Uterus (tissue), 3 donors: ENCODE measurements at regions not wholly inside any gene's neighbourhood (a gene's known extent, or its start where the extent isn't known, plus 50 kb on each side); places are given as distances from the start of the nearest gene placed in this dataset.

ENCODE experiments used
- DNase-seq, 2 donors: peaks; one replicate each; pipeline ENCODE4 v3.0.0-alpha.2; 2019 to 2020
- H3K27ac ChIP-seq, 2 donors: fragments of 200-600 bp; sonication (generic); 1 replicate in 1 of 2; 2 replicates in 1 of 2; pipeline ENCODE4 v1.5.1; 2016 to 2018
- H3K27me3 ChIP-seq, 2 donors: fragments of 200-600 bp; sonication (generic); one replicate each; pipeline ENCODE4 v1.5.1; 2018 to 2019; ENCODE audit warnings: control low read depth in 1 of 2
- H3K36me3 ChIP-seq, 2 donors: fragments of 200-600 bp; sonication (generic); one replicate each; pipeline ENCODE4 v1.5.1; 2019; ENCODE audit warnings: control low read depth in 1 of 2
- H3K4me1 ChIP-seq, 2 donors: fragments of 200-600 bp; sonication (generic); one replicate each; pipeline ENCODE4 v1.5.1; 2018 to 2019; ENCODE audit warnings: control low read depth in 1 of 2
- H3K4me3 ChIP-seq, 2 donors: fragments of 200-600 bp; sonication (generic); 1 replicate in 1 of 2; 2 replicates in 1 of 2; pipeline ENCODE4 v1.5.1; 2018 to 2019; ENCODE audit warnings: mild to moderate bottlenecking in 1 of 2
- H3K9me3 ChIP-seq, 2 donors: fragments of 200-600 bp; sonication (generic); one replicate each; pipeline ENCODE4 v1.5.1; 2019; ENCODE audit warnings: control low read depth in 1 of 2
- POLR2A ChIP-seq, 2 donors: fragments of 450-650 bp; IDR thresholded peaks; one replicate each; pipeline ENCODE4 v1.6.1; 2016; ENCODE audit warnings: antibody characterized with exemption in 2 of 2, mild to moderate bottlenecking in 1 of 2, moderate library complexity in 1 of 2
- intact Hi-C: fragments of 100-400 bp; cut with DNase I; formaldehyde crosslinking; loops from one replicate; pipeline ENCODE4 v1.15.1; 2023; ENCODE audit warnings: low total_unique reads
- TF ChIP-seq, protein P1 (sequence below), 4 experiments: fragments of 200-600 bp in 2 of 4; fragments of 450-650 bp in 2 of 4; sonication (generic) in 2 of 4; IDR thresholded peaks; one replicate each; pipeline ENCODE4 v1.5.1; 2016 to 2019; ENCODE audit warnings: antibody characterized with exemption in 4 of 4, mild to moderate bottlenecking in 2 of 4, moderate library complexity in 1 of 4
- donor health status: DM: yes; HTN: yes; CAD: no.

DNA sequence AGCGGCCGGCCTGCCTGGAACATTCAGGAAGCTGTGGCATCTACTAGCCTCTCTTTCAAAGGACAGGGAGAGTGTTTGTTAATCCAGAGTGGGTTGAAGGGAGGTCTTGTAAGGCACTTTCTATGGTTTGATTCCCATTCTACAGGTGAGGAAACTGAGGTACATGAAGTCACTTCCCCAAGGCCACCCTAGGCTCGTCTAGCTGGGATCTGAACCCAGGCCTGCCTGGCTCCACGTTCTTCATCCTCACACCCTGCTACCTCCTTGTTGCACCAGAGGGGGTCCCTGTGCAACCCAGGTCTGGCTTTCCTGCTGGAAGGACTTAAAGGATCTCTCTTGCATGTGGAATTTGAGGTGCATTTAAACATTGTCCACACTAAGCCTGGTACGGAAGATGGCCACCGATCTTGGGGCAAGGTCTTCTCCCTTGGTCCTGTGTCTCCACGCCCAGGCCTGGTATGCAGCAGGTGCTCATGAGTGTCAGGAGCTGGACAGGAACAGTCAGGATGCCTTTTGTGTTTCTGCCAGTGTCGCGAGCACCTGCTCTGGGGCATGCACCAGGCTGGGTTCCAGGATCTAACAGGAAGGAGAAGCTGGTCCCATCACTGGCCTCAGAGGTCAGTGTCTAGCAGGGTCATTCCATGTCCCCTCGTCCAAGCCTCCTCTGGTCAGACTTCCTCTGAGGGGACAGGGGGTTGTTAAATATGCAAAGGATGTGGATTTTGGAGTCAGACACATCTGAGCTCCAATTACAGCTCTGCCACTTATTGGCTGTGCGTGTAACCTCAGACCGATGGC is 103.2 kb upstream of the RUNX3 start:
- H3K27ac ChIP-seq: no peak overlapping the region

DNA sequence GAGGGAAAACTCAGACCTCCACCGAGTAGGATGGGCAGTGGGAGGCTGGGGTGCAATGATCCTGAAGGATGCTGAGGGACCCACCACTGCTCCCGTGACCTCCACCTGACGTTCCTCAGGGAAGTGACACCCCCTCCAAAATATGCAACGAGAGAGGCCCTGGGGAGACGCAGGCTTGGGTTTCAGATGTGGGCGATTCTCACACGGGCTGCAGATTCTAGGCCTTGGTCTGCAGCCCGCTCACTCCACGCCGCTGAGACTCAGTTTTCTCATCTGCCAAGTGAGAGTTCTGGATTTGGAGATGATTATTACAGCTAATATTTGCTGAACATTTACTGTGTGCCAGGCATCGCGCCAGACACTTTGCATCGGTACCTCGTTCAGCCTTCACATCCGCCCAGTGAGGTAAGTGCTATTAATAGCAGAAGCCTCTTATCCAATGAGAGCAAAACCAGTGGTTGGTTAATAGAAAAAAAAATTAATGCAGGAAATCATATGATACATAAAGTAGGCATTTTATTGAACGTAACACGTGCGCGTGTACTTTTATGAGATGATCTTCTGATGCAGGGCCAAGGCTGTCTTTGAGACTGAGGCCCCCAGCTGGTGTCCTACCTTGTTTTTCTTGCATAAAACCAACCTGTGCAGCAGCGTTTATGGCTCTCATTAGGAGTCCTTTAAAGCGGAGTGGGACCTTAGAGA is 102.0 kb upstream of the RUNX3 start:
- Histone ChIP-seq H3K27me3 (no peaks in the 10 kb centered on the region), H3K9me3 (no peaks in the 10 kb centered on the region), H3K4me1 (no peaks in the 10 kb centered on the region), H3K36me3 (no peaks in the 10 kb centered on the region), H3K27ac (no peak overlapping the region), H3K4me3 (no peak overlapping the region)
- intact Hi-C loops: no loop called here
- TF ChIP-seq, protein P1, sequence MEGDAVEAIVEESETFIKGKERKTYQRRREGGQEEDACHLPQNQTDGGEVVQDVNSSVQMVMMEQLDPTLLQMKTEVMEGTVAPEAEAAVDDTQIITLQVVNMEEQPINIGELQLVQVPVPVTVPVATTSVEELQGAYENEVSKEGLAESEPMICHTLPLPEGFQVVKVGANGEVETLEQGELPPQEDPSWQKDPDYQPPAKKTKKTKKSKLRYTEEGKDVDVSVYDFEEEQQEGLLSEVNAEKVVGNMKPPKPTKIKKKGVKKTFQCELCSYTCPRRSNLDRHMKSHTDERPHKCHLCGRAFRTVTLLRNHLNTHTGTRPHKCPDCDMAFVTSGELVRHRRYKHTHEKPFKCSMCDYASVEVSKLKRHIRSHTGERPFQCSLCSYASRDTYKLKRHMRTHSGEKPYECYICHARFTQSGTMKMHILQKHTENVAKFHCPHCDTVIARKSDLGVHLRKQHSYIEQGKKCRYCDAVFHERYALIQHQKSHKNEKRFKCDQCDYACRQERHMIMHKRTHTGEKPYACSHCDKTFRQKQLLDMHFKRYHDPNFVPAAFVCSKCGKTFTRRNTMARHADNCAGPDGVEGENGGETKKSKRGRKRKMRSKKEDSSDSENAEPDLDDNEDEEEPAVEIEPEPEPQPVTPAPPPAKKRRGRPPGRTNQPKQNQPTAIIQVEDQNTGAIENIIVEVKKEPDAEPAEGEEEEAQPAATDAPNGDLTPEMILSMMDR (IDR thresholded peaks at IDR 0.05): no peak
- TF ChIP-seq POLR2A (IDR thresholded peaks at IDR 0.05): no peak
- no peak for DNase-seq

More for the DNA sequence above, 103.2 kb upstream of the RUNX3 start:
- intact Hi-C loops: no loop called here
- Histone ChIP-seq H3K4me3 (no peak overlapping the region), H3K27me3 (no peaks in the 10 kb centered on the region), H3K36me3 (no peaks in the 10 kb centered on the region), H3K9me3 (no peaks in the 10 kb centered on the region), H3K4me1 (no peaks in the 10 kb centered on the region)
- DNase-seq: no peak
- TF ChIP-seq, protein P1 (IDR thresholded peaks at IDR 0.05): no peak
- TF ChIP-seq POLR2A (IDR thresholded peaks at IDR 0.05): no peak

DNA sequence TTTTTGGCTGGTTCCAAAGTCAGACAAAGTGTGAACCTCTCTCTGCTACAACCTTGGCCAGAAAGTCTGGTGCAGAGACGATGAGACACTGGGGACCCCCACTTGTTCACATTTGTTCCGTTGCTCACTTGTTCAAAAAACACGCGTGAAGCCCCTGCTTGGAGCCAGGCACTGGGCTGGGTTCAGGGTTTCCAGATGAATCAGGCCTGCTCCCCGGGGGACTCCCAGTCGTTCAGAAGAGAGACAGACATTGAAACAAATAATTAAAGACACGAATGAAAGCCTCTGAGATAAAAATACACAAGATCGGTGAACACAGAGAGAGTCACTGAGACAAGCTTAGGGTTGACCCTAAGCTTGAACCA is 101.5 kb upstream of the RUNX3 start:
- Histone ChIP-seq H3K9me3 (no peaks in the 10 kb centered on the region), H3K4me1 (no peaks in the 10 kb centered on the region), H3K36me3 (no peaks in the 10 kb centered on the region), H3K27me3 (no peaks in the 10 kb centered on the region), H3K27ac (no peak overlapping the region), H3K4me3 (no peak overlapping the region)
- no peak for TF ChIP-seq POLR2A (IDR thresholded peaks at IDR 0.05)
- TF ChIP-seq, protein P1 (IDR thresholded peaks at IDR 0.05): no peak
- intact Hi-C loops: no loop called here
- DNase-seq: no peak

DNA sequence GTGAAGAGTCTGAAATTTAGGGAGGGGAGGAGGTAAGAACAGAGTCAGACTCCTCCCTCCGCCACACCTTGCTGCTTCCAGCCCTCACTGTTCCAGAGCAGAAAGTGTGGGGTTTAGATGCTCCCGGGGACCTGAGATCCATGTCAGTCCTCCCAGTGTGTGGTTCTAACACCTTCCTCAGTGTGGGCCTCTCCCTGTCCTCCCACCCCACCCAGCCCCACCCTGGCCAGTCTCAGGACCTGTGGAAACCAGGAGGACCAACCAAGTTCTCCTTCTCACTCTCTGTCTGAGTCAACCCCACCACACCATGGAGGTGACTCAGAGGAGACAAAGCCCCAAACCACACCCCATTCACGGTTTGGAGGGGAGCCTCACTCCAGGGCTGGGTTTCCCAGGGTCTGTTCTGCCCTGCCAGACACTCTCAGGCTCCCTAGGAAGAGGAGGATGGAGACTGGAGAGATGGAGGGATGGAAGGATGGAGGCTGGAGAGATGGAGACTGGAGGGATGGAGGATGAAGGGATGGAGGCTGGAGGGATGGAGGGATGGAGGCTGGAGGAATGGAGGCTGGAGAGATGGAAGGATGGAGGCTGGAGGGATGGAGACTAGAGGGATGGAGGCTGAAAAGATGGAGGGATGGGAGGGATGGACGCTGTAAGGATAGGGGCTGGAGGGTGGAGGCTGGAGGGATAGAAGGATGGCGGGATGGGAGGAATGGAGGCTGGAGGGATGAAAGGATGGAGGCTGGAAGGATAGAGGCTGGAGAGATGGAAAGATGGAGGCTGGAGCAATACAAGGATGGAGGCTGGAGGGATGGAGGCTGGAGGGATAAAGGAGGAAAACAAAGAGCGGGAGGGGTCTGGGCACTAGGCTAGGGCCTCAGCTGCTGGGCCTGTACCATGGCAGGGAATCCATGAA is 100.9 kb upstream of the RUNX3 start:
- no peak overlapping the region for H3K4me3 ChIP-seq
- TF ChIP-seq POLR2A (IDR thresholded peaks at IDR 0.05): no peak
- TF ChIP-seq, protein P1 (IDR thresholded peaks at IDR 0.05): no peak
- no peaks in the 10 kb centered on the region for H3K4me1 ChIP-seq
- DNase-seq: no peak
- H3K36me3 ChIP-seq: no peaks in the 10 kb centered on the region
- no peaks in the 10 kb centered on the region for H3K9me3 ChIP-seq
- intact Hi-C loops: no loop called here
- no peaks in the 10 kb centered on the region for H3K27me3 ChIP-seq
- H3K27ac ChIP-seq: no peak overlapping the region
